ENCODE measurements at regions not wholly inside any gene's neighbourhood (a gene's known extent, or its start where the extent isn't known, plus 50 kb on each side); places are given as distances from the start of the nearest gene placed in this dataset.

- Mint-ChIP-seq H3K9me3 (ENCODE audit: unreplicated experiment) (no peaks in the 10 kb centered on the region), H3K27me3 (ENCODE audit: unreplicated experiment) (peaks cover 23% of the 10 kb centered on the region), H3K4me3 (ENCODE audit: unreplicated experiment) (no peak overlapping the region), H3K36me3 (ENCODE audit: unreplicated experiment) (no peaks in the 10 kb centered on the region), H3K4me1 (ENCODE audit: unreplicated experiment) (no peaks in the 10 kb centered on the region), H3K27ac (ENCODE audit: unreplicated experiment) (no peak overlapping the region)
- DNase-seq (ENCODE audit: extremely low spot score, unreplicated experiment): no peak
- TF ChIP-seq, protein P1, sequence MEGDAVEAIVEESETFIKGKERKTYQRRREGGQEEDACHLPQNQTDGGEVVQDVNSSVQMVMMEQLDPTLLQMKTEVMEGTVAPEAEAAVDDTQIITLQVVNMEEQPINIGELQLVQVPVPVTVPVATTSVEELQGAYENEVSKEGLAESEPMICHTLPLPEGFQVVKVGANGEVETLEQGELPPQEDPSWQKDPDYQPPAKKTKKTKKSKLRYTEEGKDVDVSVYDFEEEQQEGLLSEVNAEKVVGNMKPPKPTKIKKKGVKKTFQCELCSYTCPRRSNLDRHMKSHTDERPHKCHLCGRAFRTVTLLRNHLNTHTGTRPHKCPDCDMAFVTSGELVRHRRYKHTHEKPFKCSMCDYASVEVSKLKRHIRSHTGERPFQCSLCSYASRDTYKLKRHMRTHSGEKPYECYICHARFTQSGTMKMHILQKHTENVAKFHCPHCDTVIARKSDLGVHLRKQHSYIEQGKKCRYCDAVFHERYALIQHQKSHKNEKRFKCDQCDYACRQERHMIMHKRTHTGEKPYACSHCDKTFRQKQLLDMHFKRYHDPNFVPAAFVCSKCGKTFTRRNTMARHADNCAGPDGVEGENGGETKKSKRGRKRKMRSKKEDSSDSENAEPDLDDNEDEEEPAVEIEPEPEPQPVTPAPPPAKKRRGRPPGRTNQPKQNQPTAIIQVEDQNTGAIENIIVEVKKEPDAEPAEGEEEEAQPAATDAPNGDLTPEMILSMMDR (IDR thresholded peaks at IDR 0.05): no peak
Measured at GRCh38 chr6:142544199-142544838, 242.5 kb downstream of the ADGRG6 start.

DNA sequence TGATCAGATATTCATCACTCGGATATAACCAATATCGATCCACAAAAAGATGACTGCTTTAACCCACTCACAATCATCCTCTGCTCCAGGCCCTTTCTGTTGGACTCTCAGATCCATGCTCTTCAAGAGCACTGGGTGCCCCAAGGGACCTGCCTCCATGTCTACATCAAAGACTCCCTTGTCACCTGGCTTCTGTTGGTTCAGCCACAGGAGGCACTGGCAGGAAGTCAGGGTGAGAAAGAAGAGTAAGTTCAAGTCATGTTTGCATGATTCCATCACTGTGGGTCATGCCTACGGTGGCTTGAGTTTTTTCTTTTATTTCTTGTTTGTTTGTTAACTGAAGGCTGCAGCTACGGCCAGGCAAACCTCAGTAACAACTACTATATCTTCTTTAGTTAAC lies 243.3 kb downstream of the ADGRG6 start:
- DNase-seq (ENCODE audit: extremely low spot score, unreplicated experiment): no peak
- no peaks in the 10 kb centered on the region for H3K4me1 Mint-ChIP-seq (ENCODE audit: unreplicated experiment)
- H3K4me3 Mint-ChIP-seq (ENCODE audit: unreplicated experiment): no peak overlapping the region
- H3K9me3 Mint-ChIP-seq (ENCODE audit: unreplicated experiment): no peaks in the 10 kb centered on the region
- peaks cover 26% of the 10 kb centered on the region for H3K27me3 Mint-ChIP-seq (ENCODE audit: unreplicated experiment)
- TF ChIP-seq, protein P1 (IDR thresholded peaks at IDR 0.05): no peak
- no peak overlapping the region for H3K27ac Mint-ChIP-seq (ENCODE audit: unreplicated experiment)
- no peaks in the 10 kb centered on the region for H3K36me3 Mint-ChIP-seq (ENCODE audit: unreplicated experiment)

DNA sequence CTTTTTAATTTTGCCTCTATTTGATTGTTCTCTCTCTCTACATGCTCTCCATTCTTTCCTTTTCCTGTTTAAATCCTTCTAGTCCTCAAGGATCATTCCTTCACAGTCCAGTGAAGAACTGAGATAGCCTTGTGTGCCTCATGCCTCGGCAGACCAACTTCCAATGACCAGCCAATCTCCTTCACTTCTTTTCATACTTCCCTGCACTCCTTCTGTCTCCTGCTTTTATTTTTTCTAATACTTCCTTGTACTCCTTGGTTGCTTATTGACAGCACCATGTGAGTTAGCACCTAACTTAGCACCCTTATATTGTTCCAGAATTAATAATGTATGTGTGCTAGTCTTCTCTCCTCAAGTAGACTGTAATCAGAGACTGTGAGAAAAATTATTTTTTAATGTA lies 246.8 kb downstream of the ADGRG6 start:
- no peak for DNase-seq (ENCODE audit: extremely low spot score, unreplicated experiment)
- Mint-ChIP-seq H3K27me3 (ENCODE audit: unreplicated experiment) (peaks cover 47% of the 10 kb centered on the region), H3K4me1 (ENCODE audit: unreplicated experiment) (no peaks in the 10 kb centered on the region), H3K4me3 (ENCODE audit: unreplicated experiment) (no peak overlapping the region), H3K27ac (ENCODE audit: unreplicated experiment) (no peak overlapping the region), H3K9me3 (ENCODE audit: unreplicated experiment) (no peaks in the 10 kb centered on the region), H3K36me3 (ENCODE audit: unreplicated experiment) (no peaks in the 10 kb centered on the region)
- TF ChIP-seq, protein P1 (IDR thresholded peaks at IDR 0.05): no peak

GRCh38 chr6:142550310-142551063 lies 248.7 kb downstream of the ADGRG6 start:
- TF ChIP-seq, protein P1 (IDR thresholded peaks at IDR 0.05): no peak
- Mint-ChIP-seq H3K27ac (ENCODE audit: unreplicated experiment) (no peak overlapping the region), H3K9me3 (ENCODE audit: unreplicated experiment) (no peaks in the 10 kb centered on the region), H3K4me1 (ENCODE audit: unreplicated experiment) (no peaks in the 10 kb centered on the region), H3K4me3 (ENCODE audit: unreplicated experiment) (no peak overlapping the region), H3K27me3 (ENCODE audit: unreplicated experiment) (peaks cover 55% of the 10 kb centered on the region), H3K36me3 (ENCODE audit: unreplicated experiment) (no peaks in the 10 kb centered on the region)
- no peak for DNase-seq (ENCODE audit: extremely low spot score, unreplicated experiment)

DNA sequence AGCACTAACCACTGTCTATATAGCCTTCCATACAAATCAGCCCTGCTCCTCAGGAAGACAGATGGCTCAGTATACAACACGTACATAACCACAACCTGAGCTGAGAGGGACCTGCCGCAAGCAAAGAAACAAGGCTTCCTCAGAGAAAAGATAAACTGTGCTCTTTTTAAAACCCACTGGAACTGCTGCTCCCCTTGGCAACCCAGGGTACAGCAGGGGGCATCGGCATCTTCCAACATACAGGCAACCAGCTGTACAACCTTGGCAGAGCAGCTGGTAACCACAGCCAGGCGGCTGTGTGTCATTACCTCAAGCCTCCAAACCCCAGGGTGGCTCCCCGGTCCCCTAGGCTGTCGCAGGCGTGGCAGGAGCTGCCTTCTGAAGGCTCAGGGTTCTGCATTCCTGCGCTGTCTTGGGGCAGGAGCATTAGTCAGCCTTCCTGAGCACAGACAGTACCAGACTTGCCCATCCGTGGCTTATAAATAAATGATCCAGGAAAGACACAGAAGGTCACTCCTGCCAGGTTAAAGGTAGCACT lies 249.5 kb downstream of the ADGRG6 start:
- DNase-seq (ENCODE audit: extremely low spot score, unreplicated experiment): no peak
- Mint-ChIP-seq H3K36me3 (ENCODE audit: unreplicated experiment) (no peaks in the 10 kb centered on the region), H3K9me3 (ENCODE audit: unreplicated experiment) (no peaks in the 10 kb centered on the region), H3K4me3 (ENCODE audit: unreplicated experiment) (no peak overlapping the region), H3K27me3 (ENCODE audit: unreplicated experiment) (peaks cover 55% of the 10 kb centered on the region), H3K27ac (ENCODE audit: unreplicated experiment) (no peak overlapping the region), H3K4me1 (ENCODE audit: unreplicated experiment) (no peaks in the 10 kb centered on the region)
- TF ChIP-seq, protein P1 (IDR thresholded peaks at IDR 0.05): no peak
